Heart left ventricle (tissue), 13 donors: ENCODE measurements at regions not wholly inside any gene's neighbourhood (a gene's known extent, or its start where the extent isn't known, plus 50 kb on each side); places are given as distances from the start of the nearest gene placed in this dataset.

Source experiments
- CTCF ChIP-seq, 12 donors: fragments of 200-600 bp; sonication (generic) in 4 of 12; IDR thresholded peaks; one replicate each; pipeline versions ENCODE4 v1.5.0 to v1.8.0; 2018 to 2022; ENCODE audit warnings: antibody characterized with exemption in 12 of 12, mild to moderate bottlenecking in 5 of 12
- POLR2A ChIP-seq, 2 donors: fragments of 450-650 bp; IDR thresholded peaks; one replicate each; pipeline ENCODE4 v1.6.1; 2017; ENCODE audit warnings: antibody characterized with exemption in 2 of 2, mild to moderate bottlenecking in 2 of 2, moderate library complexity in 2 of 2
- donor health status: ischemic (EF 13 %, LVEDD 7.1; RV severe dilation, severe dysfunction).
- donor health status: DM: no; HTN: yes; CAD: no.
- donor health status: DM: no; HTN: no; CAD: no.
- donor health status: ischemic (EF 25% LVEDD 6.9; RV normal size, moderate dysfunction).
- donor health status: ischemic (EF 25% LVEDD 5.7; RV mildly dilated, moderate dysfunction).
- donor health status: ischemic (EF 35%, LVEDD 5.7; RV mildly dilated, moderate dysfunction).
- donor health status: nonischemic (EF 11% LVEDD 7.7; RV severe dilation, severe dysfunction).
- donor health status: DM: yes; HTN: yes; CAD: no.
- donor health status: PGD.
- donor health status: ischemic (EF 29% LVEDD 5.4; RV normal size, mild dysfunction).
- donor health status: nonischemic (EF 23%, LVEDD 6.1; RV moderate dilation, normal function).

- TF ChIP-seq POLR2A (IDR thresholded peaks at IDR 0.05) = no peak
- TF ChIP-seq CTCF (IDR thresholded peaks at IDR 0.05) = no peak
These were observed 97.3 kb downstream of the KIF26A start for GRCh38 chr14:104235686-104236085.
